WTC11 (cell line): ENCODE measurements at regions not wholly inside any gene's neighbourhood (a gene's known extent, or its start where the extent isn't known, plus 50 kb on each side); places are given as distances from the start of the nearest gene placed in this dataset.

ENCODE experiments used
- ATAC-seq: fragments of 200-7000 bp; cut with Tn5 transposase; 2 replicates; pipeline ENCODE4 v1.10.0; 2021; ENCODE audit warnings: mild to moderate bottlenecking, moderate library complexity
- CTCF ChIA-PET: fragments of 300-600 bp; sonication (Branson Sonifier 250); formaldehyde crosslinking; loops from one replicate; lab custom pipeline; 2021; ENCODE audit warnings: antibody characterized with exemption; lab: Charles Lee
- POLR2A ChIA-PET: fragments of 350-600 bp; sonication (Branson Sonifier 250); formaldehyde crosslinking; loops from one replicate; lab custom pipeline; 2021; ENCODE audit warnings: antibody characterized with exemption; lab: Charles Lee
- DNase-seq: peaks from one replicate; pipeline ENCODE4 v3.0.0; 2021; ENCODE audit warnings: low spot score
- H3K27ac Mint-ChIP-seq: 2 replicates; pipeline ENCODE4 v1.8.0; 2021; ENCODE audit warnings: mixed read lengths
- H3K27me3 Mint-ChIP-seq: 2 replicates; pipeline ENCODE4 v1.8.0; 2021; ENCODE audit warnings: low read depth, mild to moderate bottlenecking, moderate library complexity, mixed read lengths
- H3K36me3 Mint-ChIP-seq: 2 replicates; pipeline ENCODE4 v1.8.0; 2021; ENCODE audit warnings: mixed read lengths
- H3K4me1 Mint-ChIP-seq: 2 replicates; pipeline ENCODE4 v1.8.0; 2022; ENCODE audit warnings: mixed read lengths
- H3K4me3 Mint-ChIP-seq: 2 replicates; pipeline ENCODE4 v1.8.0; 2021; ENCODE audit warnings: mild to moderate bottlenecking, moderate library complexity, mixed read lengths
- H3K9me3 Mint-ChIP-seq: 2 replicates; pipeline ENCODE4 v1.8.0; 2021; ENCODE audit warnings: mixed read lengths
- ARID4B ChIP-seq: sonication (generic); formaldehyde crosslinking; IDR thresholded peaks from 2 replicates; pipeline ENCODE4 v1.8.0; 2023; ENCODE audit warnings: missing genetic modification reagents, mild to moderate bottlenecking, borderline replicate concordance
- ATF3 ChIP-seq: sonication (generic); formaldehyde crosslinking; conservative IDR thresholded peaks from 2 replicates; pipeline ENCODE4 v1.8.1; 2022; ENCODE audit warnings: mild to moderate bottlenecking, missing genetic modification reagents
- GRHL2 ChIP-seq: fragments of 250-450 bp; sonication (Bioruptor Pico); IDR thresholded peaks from 2 replicates; pipeline ENCODE4 v1.8.0; 2022; ENCODE audit warnings: mild to moderate bottlenecking, moderate library complexity; ENCODE audit not compliant: insufficient replicate concordance, severe bottlenecking
- IRF1 ChIP-seq: sonication (generic); formaldehyde crosslinking; IDR thresholded peaks from 2 replicates; pipeline ENCODE4 v1.8.0; 2023; ENCODE audit warnings: missing genetic modification reagents
- MAX ChIP-seq: sonication (generic); formaldehyde crosslinking; IDR thresholded peaks from 2 replicates; pipeline ENCODE4 v1.8.0; 2022; ENCODE audit warnings: mild to moderate bottlenecking, missing genetic modification reagents
- NFYB ChIP-seq: sonication (generic); formaldehyde crosslinking; conservative IDR thresholded peaks from 2 replicates; pipeline ENCODE4 v1.8.0; 2022; ENCODE audit warnings: low read depth, missing genetic modification reagents
- OVOL2 ChIP-seq: fragments of 250-450 bp; sonication (Bioruptor Pico); IDR thresholded peaks from 2 replicates; pipeline ENCODE4 v1.9.0; 2021; ENCODE audit warnings: mild to moderate bottlenecking, borderline replicate concordance
- PRDM15 ChIP-seq: sonication (generic); formaldehyde crosslinking; IDR thresholded peaks from 2 replicates; pipeline ENCODE4 v1.8.0; 2022; ENCODE audit warnings: missing genetic modification reagents
- PREB ChIP-seq: sonication (generic); formaldehyde crosslinking; IDR thresholded peaks from 2 replicates; pipeline ENCODE4 v1.8.1; 2022; ENCODE audit warnings: mild to moderate bottlenecking, missing genetic modification reagents, moderate library complexity, borderline replicate concordance
- SMAD4 ChIP-seq: sonication (generic); formaldehyde crosslinking; IDR thresholded peaks from 2 replicates; pipeline ENCODE4 v1.8.0; 2022; ENCODE audit warnings: mild to moderate bottlenecking, missing genetic modification reagents
- SOX15 ChIP-seq: fragments of 250-450 bp; sonication (Bioruptor Pico); IDR thresholded peaks from 2 replicates; pipeline ENCODE4 v1.9.0; 2021; ENCODE audit warnings: mild to moderate bottlenecking
- STAT6 ChIP-seq: sonication (generic); formaldehyde crosslinking; conservative IDR thresholded peaks from 2 replicates; pipeline ENCODE4 v1.8.1; 2023; ENCODE audit warnings: mild to moderate bottlenecking, low read depth, missing genetic modification reagents, moderate library complexity
- TEAD4 ChIP-seq: sonication (generic); formaldehyde crosslinking; IDR thresholded peaks from 2 replicates; pipeline ENCODE4 v1.8.0; 2022; ENCODE audit warnings: mild to moderate bottlenecking, missing genetic modification reagents
- ZNF138 ChIP-seq: sonication (generic); formaldehyde crosslinking; conservative IDR thresholded peaks from 2 replicates; pipeline ENCODE4 v1.8.1; 2022; ENCODE audit warnings: mild to moderate bottlenecking, moderate library complexity, missing genetic modification reagents
- ZNF281 ChIP-seq: sonication (generic); formaldehyde crosslinking; IDR thresholded peaks from 2 replicates; pipeline ENCODE4 v1.8.0; 2023; ENCODE audit warnings: mild to moderate bottlenecking, missing genetic modification reagents

GRCh38 chr4:7132249-7132648 lies 60.1 kb upstream of the SORCS2 start:
- CTCF ChIA-PET: no interaction called here
- H3K27ac Mint-ChIP-seq: no peak overlapping the region
- ATAC-seq (no peak), DNase-seq (no peak)
- H3K9me3 Mint-ChIP-seq: peaks cover 13% of the 10 kb centered on the region
- no peak overlapping the region for H3K4me3 Mint-ChIP-seq
- H3K27me3 Mint-ChIP-seq: peaks cover 3% of the 10 kb centered on the region; the same call in 1 of the 2 replicates
- TF ChIP-seq MAX (CRISPR knock-in tag) (no peak), TEAD4 (CRISPR knock-in tag) (no peak), ARID4B (CRISPR knock-in tag) (no peak), STAT6 (CRISPR knock-in tag) (no peak), SMAD4 (CRISPR knock-in tag) (no peak), NFYB (CRISPR knock-in tag) (no peak), ATF3 (no peak), IRF1 (CRISPR knock-in tag) (no peak), ZNF281 (CRISPR knock-in tag) (no peak), PRDM15 (CRISPR knock-in tag) (no peak), PREB (CRISPR knock-in tag) (no peak), OVOL2 (CRISPR knock-in tag) (no peak), SOX15 (CRISPR knock-in tag) (no peak), ZNF138 (CRISPR knock-in tag) (no peak), GRHL2 (no peak)
- H3K36me3 Mint-ChIP-seq: no peaks in the 10 kb centered on the region; the same call in 1 of the 2 replicates
- POLR2A ChIA-PET: interaction anchor here (0.6 kb wide), 3 partner anchors 8 to 202 kb away, joined by 3 to 6 read pairs (median 4); no protein-coding TSS in a partner anchor
- H3K4me1 Mint-ChIP-seq: peaks cover 22% of the 10 kb centered on the region
